GM23338 (cell line): ENCODE measurements at regions not wholly inside any gene's neighbourhood (a gene's known extent, or its start where the extent isn't known, plus 50 kb on each side); places are given as distances from the start of the nearest gene placed in this dataset.

Experiments used
- CREB1 ChIP-seq: fragments of 250-450 bp; sonication (Bioruptor Pico); IDR thresholded peaks from 2 replicates; pipeline ENCODE4 v1.5.0; 2020; ENCODE audit warnings: low read depth, mild to moderate bottlenecking, moderate library complexity
- CTCF ChIP-seq, 2 experiments: fragments of 200-600 bp in 1 of 2; sonication (generic) in 1 of 2; conservative IDR thresholded peaks; 2 replicates each; pipeline versions ENCODE4 v1.5.1 to v1.6.1; 2016 to 2017; ENCODE audit warnings: antibody characterized with exemption in 2 of 2, low read depth in 2 of 2, mild to moderate bottlenecking in 2 of 2, moderate library complexity in 1 of 2
- ETS1 ChIP-seq: IDR thresholded peaks from 2 replicates; pipeline ENCODE4 v1.6.1; 2016; ENCODE audit warnings: antibody characterized with exemption
- EZH2 ChIP-seq: fragments of 200-600 bp; sonication (generic); IDR thresholded peaks from one replicate; pipeline ENCODE4 v1.8.0; 2017; ENCODE audit warnings: antibody characterized with exemption, mild to moderate bottlenecking, low read depth; ENCODE audit not compliant: unreplicated experiment
- EZH2phosphoT487 ChIP-seq: fragments of 200-600 bp; sonication (generic); IDR thresholded peaks from one replicate; pipeline ENCODE4 v1.8.1; 2018; ENCODE audit warnings: antibody characterized with exemption; ENCODE audit not compliant: unreplicated experiment
- JUNB ChIP-seq: IDR thresholded peaks from one replicate; pipeline ENCODE4 v1.6.1; 2016; ENCODE audit warnings: antibody characterized with exemption; ENCODE audit not compliant: unreplicated experiment
- POLR2AphosphoS5 ChIP-seq: IDR thresholded peaks from 2 replicates; pipeline ENCODE4 v1.6.1; 2016; ENCODE audit warnings: antibody characterized with exemption, low read depth
- REST ChIP-seq: IDR thresholded peaks from one replicate; pipeline ENCODE4 v1.6.1; 2018; ENCODE audit warnings: antibody characterized with exemption; ENCODE audit not compliant: unreplicated experiment
- ZNF331 ChIP-seq: fragments of 250-450 bp; sonication (Bioruptor Pico); IDR thresholded peaks from 2 replicates; pipeline ENCODE4 v1.5.0; 2020; ENCODE audit warnings: low read depth, mild to moderate bottlenecking, moderate library complexity
- ZNF462 ChIP-seq: fragments of 250-450 bp; sonication (Bioruptor Pico); IDR thresholded peaks from 2 replicates; pipeline ENCODE4 v1.5.0; 2020; ENCODE audit warnings: mild to moderate bottlenecking, moderate library complexity

GRCh38 chr9:12352045-12352315 lies 341.2 kb upstream of the TYRP1 start:
- TF ChIP-seq CTCF (conservative IDR thresholded peaks at IDR 0.05; ENCODE audit: low read depth in 2 of 2) (no peak), POLR2AphosphoS5 (no peak), EZH2 (no peak), CREB1 (CRISPR knock-in tag) (no peak), JUNB (no peak), EZH2phosphoT487 (no peak), REST (no peak), ETS1 (no peak), ZNF462 (CRISPR knock-in tag) (no peak), ZNF331 (CRISPR knock-in tag) (no peak)
